CD4-positive, alpha-beta T cell treated with Interleukin-21 for 1 hour (primary cell): ENCODE measurements at regions not wholly inside any gene's neighbourhood (a gene's known extent, or its start where the extent isn't known, plus 50 kb on each side); places are given as distances from the start of the nearest gene placed in this dataset.
"Not testable (repeated sequence)": the region's sequence is repeated elsewhere in the genome, so short reads cannot be mapped to it uniquely, and the experiment has no call there.

ENCODE experiments used
- DNase-seq: peaks from one replicate; pipeline ENCODE4 v3.0.0-alpha.2; 2020

DNA sequence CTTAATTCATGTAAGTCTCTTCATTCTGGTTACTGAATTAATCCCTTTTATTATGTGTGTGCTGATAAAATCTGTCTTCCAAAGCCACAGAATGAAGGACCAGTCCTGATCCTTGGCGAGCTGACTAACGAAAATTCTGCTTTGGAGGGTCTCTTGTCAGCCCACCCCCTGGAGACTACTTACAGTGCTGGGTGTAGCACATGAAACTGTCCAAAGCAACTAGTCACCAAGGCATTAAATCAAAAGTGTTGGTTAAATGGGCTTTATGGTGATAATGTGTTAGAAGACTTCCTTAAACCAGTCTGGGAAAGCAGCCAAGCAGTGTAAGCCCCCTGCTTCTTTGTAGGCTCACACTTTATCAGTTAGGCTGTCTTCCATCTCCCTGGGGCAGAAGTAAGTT, 420.2 kb downstream of the SUCLG1 start:
- DNase-seq, result no peak

DNA sequence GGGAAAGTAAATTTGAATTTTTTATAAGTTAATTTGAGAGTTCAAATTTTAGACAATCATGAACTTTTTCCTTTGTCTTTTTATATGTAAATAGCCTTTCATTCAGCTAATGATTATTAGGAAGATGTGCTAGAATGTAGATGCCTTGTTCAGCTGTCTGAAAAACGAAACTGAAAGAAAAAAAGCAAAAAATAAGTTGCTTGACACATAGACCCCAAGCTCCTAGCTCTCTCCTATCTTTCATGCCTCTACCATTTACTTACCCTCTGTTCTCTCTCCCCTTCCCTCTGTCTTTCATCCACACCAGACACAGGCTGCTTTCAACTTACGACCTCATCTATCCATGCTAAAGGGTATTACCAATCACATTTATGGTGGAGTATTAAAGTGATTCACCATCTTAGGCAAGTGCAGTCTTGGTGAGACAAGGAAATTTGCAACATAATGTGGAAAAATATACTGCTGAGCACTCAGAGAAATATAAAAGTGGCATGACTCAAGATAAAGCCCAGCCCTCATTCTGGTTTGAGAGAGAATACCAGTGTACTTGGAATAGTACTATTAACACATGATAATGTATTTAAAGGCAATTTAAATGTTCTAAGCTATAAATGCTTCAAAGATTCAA, 425.6 kb downstream of the SUCLG1 start:
- no peak for DNase-seq

DNA sequence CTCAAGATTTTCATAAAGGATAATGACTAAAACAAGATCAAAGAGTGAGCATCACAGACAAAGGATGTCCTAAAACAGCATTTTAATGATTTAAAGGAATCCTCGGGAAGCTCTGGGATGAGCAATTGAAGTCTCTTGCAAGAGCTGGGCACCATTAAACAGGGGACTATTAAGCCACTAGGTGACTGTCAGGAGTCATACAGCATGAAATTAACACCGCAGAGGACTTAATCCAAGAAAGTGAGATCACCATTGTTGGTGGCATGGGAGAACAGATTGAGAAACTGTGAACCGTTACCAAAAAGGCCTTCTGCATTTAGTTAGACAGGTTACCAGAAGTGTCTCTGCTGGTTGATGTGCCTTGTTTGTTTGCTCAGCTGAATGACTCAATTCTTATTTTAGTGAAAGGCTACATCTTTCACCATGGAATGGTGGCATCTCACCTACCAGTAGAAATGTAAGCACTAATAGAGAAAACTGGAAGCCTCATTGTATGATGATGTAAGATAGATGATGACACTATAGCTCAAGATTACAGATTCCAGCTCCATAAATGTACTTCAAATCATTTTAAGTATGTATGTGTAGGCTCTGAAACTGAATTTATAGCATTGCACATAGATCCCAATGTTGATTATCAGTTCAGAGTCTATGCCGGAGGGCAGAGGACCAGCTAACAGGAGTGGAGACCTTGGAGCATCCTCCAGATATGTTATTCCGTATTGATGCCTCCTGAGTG, 427.6 kb downstream of the SUCLG1 start:
- DNase-seq, result no peak

DNA sequence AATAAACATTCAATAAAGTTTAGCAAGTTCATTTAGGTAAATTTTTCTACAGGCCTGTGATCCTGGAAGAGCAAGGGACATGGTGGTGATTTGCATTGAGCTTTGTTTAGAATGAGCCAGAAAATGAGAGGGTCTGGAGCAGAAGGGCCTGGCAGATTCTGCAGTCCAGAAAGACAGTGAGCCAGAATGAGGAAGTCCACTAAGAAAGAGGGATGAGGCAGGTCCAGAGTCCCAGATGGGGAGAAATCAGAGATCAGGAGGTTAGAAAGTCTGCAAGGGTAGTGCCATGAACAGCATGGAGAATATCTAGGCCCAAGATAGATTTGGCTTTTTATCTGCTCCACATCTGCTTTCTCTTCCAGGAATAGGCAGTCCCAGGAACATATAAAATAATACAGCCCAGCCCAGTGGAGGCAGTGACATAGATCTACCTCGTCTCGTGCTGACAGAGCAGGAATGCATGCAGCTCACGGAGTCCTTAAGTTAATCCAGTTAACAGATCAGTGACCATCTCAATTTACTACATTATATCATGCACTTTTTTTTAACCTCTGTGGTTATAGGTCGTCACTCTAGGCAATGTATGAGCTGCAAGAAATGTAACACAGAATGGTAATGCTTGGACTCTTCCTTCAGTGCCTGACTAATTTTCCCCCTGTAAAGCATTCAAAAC, 429.0 kb downstream of the SUCLG1 start:
- DNase-seq, result no peak

DNA sequence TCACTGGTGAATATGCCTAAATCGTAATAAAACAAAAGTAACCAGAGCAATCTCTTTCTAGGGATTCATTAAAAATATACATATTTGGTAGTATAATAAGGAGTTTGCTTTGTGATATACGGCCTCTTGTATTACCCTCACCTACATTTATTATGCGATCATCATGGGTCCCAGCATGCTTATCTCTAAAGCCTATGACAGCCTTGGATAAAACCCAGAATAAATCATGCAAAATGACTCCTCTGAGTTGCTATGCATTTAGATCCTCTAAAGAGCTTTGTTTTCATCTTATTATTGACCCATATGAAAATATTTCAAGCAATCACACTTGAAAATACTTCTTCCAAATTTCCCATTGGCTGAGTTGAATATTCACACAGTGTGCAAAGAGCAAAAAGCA, 432.3 kb downstream of the SUCLG1 start:
- no peak for DNase-seq

DNA sequence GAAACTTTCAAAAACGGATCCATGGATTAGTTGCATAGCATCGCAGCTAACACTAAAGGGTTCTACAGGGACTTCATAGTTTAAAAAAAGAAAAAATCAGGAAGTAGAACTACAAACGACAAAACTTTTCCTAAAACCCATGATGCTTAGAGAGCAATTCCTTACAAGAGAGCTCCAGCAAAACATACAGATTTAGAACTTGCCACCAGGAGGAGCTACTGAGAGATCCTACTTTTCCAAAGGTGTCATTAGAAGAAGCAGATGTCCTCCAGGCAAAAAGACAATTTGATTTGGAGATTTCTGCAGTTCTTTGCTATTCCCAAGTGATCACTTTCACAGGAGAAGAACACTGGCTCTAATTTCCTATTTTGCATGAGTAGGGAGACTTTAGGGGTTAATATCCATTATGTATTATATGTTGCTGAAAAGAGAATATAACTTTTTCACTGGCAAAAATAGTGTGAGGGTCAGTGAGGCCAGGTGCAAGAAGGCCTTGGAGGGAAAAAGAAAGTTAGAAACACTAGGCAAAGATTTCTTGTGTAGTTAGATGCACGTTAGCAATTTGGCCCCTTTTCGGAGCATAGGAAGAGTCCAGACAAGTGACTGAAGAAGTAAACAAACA, 436.2 kb downstream of the SUCLG1 start:
- peak; percentile 31 for DNase-seq

DNA sequence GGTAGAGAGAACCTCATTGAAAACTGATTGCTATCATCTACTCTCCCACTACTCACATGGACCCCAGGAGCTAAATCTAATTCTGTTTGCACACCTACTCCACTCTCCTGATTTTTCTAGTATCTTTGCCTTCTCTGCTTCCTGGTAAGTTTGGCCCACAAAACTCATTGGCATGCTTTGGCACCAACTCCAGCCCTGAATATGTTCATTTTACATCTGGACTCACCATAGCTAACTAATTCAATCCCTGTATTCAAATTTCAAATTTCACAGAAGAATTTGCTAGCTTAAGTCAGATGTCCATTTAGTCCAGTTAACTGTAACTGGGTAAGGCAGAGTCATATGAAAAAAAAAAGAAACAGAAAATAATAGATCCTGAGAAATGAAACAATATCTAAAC, 442.1 kb downstream of the SUCLG1 start:
- DNase-seq, result no peak

DNA sequence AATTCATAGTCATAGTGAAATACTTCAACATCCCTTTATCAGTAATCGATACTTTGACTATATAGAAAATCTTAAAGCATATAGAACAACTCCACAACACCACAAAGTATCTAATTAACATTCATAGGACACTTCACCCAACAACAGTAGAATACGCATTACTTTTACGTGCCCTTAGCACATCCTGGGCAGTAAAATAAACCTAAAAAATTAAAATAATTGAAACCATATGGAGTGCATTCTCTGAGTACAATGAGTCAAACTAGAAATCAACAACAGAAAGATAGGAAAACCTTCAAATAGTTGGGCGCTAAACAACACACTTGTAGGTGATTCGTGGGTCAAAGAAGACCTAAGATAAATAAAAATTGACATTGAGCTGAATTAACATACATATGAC, 442.9 kb downstream of the SUCLG1 start:
- DNase-seq, result no peak

DNA sequence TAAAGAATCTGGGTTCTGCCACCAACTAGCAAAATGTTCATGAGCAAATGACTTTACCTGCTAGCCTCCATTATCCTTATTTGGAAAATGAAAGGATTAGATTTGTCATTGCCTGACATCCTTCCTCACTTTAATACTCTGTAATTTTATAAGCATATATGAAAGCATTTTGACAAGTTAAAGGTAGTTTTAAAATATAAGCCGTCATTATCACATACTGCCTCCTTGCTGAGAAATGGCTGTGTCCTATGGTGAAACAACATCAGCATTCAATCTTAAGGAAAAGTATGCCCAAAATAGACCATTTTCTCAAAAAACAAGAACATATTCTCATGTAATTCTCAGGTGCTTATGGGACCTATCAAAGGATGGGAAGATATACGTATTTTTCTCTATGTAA, 461.2 kb downstream of the SUCLG1 start:
- no peak for DNase-seq

DNA sequence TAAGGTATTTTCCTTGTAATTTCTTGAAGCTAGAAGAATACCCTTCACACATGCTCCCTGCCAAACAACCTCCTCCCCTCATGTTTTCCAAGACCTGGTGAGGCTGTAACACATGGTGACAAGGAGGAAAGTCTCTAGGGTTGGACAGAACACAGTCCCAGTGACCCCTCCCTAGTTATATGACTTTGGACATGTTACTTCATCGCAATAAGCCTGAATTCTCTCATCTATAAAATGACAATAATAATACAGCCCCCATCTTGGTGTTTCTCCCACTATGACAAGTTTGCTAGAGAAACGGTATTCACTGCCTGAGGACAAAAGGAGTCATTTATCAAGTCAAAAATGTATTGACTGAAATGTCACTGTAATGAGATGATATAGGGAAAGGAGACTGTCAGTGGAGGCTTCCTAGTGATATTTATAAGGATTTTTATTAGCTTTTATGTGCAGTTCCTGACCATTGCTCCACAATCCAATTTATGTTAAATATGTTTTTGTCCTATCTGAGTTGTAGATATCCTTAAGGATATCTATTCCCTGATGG, 464.4 kb downstream of the SUCLG1 start:
- no peak for DNase-seq

DNA sequence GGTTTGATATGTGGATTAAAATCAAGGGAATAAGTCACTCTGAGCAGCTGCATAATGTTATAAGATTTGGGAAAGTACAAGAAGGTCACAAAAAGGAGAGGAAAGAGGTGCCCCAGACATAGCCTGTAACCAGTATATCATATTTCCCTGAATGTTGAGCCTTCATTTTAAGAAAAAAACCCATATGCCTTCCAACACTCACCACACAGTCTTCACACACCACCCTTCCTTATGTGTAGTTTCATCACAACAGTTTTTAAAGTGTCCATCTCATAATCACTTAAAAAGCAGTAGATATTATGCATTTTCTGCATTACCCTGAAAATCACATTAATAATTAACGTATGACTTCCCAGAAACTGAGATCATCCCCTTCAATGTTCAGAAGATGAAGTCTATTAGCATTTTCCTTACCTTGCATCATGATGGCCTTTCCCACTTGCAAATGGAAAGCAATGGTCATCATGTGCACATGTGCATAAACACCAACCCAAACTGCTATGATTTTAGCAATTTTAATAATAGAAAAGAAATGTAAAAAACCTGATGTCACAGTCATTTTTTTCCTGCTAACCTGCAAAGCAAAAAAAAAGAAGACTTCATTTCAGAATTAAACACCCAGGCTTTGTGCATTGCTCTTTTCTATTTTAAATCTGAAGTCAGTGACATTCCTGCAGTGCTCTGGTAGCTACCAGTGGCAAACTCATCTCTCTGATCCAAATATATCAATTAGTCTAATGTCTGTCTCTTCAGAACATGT, 465.0 kb downstream of the SUCLG1 start:
- no peak for DNase-seq

DNA sequence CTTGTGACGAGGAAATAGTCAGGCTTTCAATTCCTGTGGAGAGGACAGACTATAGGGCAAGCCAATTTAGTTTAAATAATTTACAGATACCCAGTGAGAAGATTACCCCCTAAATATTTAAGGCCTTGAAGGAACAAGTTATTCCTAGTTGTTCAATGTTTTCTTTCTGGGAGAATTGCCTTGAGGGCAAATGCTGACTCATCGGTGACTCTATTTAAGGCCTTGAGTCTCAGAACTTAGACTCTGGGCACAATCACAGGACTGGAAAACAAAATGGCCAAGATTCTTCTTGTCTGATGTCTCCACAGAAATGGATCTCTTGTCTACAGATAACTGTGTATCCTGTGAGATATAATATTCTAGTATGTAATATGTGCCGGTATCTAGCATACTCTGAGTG, 467.1 kb downstream of the SUCLG1 start:
- no peak for DNase-seq

DNA sequence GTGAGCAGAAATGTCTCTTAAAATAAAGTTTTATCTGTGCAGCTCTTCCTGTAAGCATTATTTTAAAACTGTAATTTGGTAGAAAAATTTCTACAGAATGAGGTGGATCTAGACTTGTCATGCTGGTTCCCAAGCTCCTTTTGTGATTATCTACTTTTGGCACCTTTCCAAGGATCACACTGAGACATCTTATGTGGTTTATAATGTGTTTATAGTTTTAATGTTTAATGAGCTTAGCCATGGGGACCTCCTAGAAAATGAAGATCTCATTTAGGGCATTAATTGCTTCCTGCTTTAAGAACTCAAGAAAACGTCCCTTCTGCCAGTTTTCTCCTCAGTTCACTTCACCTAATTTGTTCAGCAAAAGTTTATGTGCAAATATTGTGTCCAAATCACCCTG, 468.4 kb downstream of the SUCLG1 start:
- DNase-seq, result no peak

DNA sequence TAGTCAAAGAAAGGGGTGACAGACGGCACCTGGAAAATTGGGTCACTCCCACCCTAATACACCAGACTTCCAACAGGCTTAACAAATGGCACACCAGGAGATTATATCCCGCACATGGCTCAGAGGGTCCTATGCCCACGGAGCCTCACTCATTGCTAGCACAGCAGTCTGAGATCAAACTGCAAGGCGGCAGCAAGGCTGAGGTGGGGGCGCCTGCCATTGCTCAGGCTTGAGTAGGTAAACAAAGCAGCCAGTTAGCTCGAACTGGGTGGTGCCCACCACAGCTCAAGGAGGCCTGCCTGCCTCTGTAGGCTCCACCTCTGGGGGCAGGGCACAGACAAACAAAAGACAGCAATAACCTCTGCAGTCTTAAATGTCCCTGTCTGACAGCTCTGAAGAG, 482.5 kb downstream of the SUCLG1 start:
- DNase-seq, result not testable (repeated sequence)

DNA sequence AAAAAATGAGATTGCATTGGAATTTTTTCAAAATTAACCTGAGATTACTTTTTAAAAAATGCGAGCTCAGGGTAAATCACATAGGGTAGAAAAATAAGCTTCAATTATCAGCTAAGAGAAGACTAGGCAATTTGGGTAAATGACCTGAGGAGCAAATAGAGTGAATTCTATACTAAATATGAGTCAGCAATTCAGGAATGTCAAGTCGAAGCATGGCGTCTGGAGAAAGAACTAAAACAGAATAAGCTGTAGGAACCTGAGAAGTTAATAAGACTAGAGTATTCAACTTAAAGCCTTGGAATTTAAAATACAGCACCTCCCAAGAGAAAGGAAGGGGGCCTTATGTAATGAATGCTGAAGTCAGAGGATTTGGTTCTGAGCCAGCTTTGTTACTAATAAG, 487.0 kb downstream of the SUCLG1 start:
- no peak for DNase-seq

DNA sequence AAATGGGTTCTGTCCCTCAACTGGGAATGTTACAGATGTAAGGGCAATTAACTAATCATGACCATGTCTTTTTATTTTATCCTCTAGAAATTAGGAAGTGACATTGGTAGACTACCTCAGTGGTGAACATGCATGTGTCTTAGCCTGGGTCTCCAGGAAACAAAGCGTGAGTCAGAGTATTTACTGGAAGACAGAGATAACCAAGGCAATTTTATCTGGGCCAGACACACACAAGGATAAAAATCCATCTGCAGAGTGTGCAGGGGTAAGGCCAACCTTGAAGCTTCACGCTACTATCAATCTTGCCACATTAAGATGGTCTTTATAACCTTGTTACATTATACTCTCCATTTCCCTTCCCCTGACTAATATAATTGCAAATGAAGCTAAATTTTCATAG, 487.5 kb downstream of the SUCLG1 start:
- no peak for DNase-seq

DNA sequence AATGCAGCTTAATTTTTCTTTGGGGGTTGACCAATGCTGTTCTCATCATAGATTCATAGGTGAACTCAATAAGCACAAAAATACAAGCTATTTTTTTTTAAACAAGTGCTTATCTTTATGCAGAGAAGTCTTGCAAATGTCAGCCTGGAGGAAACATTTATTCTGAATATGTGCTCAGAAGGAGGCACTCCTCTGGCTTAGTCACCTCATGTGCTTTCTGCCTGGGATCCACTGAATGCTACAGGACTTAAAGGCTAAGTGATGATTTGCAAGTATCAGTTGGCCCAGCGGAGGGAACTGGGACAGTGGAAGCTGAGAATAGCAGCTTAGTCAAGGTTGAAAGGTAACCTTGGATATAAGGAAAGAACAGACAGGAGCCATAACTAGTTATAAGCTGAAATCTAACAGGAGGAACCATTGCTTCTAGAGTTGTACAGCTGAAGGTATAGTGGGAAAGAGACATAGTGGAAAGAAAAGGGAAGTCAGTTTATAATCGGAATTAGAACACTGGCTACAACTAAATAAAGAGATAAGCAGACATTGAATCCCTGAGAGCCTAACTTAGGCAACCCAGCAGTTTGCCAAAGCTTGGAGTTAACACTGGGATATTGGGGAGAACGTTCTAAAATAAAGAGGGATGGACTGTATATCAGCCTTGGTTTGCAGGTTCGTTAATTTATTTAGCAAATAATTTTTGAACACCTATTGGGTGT, 488.7 kb downstream of the SUCLG1 start:
- no peak for DNase-seq

DNA sequence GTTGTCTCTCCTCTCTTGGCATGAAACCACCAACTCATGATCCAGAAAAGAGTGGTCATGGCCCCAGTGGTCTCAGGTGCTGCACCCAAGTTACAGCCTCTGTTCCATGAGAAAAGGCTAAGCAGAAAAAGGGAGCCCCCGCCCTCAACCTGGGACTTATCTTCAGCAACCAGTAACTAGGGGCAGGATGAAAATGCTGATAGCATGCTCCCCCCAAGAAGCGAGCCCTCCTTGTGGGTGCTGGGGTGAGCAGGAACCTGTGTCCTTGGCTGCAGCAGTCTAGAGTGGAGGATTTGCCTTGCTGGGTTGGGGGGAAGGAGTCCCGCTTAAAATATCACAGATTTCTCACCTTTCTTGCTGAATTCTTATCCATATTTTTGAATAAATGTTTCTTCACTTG, 490.0 kb downstream of the SUCLG1 start:
- DNase-seq, result no peak

DNA sequence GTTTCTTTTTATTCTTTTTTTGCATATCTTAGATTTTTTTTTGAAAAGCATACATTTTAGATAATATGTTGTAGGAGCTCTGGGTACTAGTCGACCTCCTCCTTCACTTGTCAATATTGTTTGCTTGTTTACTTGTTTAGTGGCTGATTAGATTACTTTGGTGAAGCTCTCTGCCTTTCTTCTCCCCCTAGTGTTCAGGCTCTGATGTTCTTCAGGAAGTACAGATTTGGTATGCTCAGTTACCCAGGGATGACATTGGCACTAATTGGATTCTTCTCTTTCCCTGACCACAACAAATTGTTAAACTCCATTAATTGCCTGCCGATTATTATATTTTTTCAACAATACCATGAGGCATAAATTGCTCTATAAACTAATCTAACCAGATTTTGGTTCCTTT, 491.2 kb downstream of the SUCLG1 start:
- DNase-seq, result no peak

DNA sequence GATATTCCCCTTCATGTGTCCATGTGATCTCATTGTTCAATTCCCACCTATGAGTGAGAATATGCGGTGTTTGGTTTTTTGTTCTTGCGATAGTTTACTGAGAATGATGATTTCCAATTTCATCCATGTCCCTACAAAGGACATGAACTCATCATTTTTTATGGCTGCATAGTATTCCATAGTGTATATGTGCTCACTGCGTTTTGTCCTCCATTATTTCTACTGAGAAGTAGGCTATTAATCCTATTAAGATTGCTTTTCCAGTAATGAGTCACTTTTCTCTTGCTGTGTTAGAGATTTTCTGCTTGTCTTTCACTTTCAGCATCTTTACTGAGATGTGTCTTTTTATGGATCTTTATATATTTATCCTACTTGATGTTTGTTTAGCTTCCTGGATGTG, 492.1 kb downstream of the SUCLG1 start:
- DNase-seq, result not testable (repeated sequence)

DNA sequence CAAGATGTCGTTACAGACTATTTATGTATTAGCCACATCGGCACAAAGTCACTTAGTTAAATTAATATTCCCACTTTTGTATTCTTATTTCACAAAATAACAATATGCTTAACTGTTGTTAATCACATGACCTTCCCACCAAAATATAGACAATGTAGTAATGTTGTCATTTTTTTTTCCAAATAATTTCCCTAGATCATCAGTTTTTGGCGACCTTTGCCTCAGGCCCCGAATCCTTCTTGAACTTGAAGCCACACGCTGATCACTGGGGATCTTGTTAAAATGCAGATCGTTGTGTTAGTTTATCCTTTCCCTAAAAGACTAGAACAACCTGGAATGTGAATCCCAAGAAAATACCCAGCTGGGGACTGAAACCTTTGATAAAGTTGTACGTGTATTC, 497.6 kb downstream of the SUCLG1 start:
- DNase-seq, result no peak

DNA sequence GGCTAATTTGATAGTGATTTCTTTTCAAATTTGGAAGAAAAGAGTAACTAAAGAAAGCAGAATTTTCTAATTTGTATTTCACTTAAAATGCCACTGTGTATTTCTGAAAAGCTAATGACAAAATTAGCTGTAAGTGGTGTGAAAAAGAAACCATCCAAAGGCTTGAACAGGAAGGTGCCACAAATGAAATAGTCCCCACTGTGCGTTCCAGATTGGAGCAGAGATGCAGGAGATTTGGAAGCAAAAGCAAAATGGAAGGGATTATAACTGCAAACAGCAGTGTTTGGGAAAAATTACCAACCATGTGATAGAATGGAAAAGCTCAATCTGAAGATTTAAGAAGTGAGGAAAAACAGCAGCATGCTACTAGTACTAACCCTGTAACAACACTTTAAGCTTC, 498.7 kb downstream of the SUCLG1 start:
- DNase-seq, result no peak
